Activated CD8-positive, alpha-beta memory T cell treated with anti-CD3 and anti-CD28 coated beads for 36 hours (primary cell): ENCODE measurements at regions not wholly inside any gene's neighbourhood (a gene's known extent, or its start where the extent isn't known, plus 50 kb on each side); places are given as distances from the start of the nearest gene placed in this dataset.

ENCODE experiments used
- CTCF ChIA-PET: fragments of 350-600 bp; sonication (Branson Sonifier 250); formaldehyde crosslinking; loops from one replicate; lab custom pipeline; 2021; ENCODE audit warnings: antibody characterized with exemption; lab: Charles Lee
- POLR2A ChIA-PET: fragments of 350-600 bp; sonication (Branson Sonifier 250); formaldehyde crosslinking; loops from one replicate; lab custom pipeline; 2021; ENCODE audit warnings: antibody characterized with exemption; lab: Charles Lee

DNA sequence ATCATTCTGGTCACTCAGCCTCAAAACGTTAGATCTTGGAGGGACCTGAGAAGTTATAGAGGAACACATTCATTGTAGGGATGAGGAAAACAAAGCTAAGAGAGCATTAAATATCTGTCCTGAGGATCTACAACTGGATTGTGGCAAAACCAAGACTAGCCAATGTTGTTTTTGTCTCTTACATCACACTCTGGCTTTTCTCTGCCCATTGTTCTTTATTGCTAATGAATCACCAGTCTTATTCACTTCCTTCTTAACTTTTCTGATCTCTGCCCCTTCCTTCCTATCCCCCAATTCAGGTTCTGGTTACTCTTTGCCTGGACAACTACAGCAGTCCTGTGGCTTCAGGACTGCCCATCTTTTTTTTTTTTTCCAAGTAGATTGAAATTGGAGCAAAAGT is 57.0 kb upstream of the PREP start:
- ChIA-PET CTCF (no interaction called here), POLR2A (no interaction called here)

DNA sequence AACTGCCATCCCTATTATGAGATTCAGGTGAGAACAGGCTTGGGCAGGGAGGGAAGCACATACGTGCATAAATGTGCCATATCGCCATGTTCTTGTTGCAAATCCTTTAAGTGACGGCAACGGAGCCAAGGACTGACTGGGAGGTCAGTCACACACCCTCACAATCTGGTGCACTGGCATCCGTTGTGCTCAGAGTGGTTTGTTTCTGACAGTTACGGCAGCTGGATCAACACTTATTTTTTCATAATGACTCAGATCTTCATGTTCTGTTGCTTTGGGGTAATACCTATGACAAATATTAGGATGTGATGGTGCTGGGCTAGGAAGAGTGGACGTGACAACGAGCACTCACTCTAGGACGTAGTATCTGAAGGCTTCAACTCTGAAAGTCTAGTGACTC is 56.2 kb upstream of the PREP start:
- ChIA-PET CTCF (no interaction called here), POLR2A (no interaction called here)

DNA sequence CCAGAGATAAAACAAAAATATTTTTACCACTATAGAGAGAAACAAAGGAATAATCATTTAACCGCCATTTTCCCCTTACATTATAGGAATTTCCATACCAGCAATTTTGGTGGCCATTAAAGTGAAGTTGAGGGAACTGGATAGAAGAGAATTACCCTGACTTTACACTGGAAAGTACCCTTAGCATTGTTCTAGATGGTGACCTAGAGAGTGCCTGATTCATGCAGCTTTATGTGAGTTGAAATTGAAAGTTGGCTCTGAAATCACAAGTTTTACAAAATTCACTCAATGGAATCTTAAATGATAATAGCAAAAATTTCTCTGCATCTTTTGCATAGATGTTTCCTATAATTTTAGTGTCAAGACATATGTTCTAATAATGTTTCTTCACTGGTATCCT is 55.7 kb upstream of the PREP start:
- ChIA-PET POLR2A (interaction anchor here (0.7 to 1.2 kb wide), 2 partner anchors 536 to 620 kb away, joined by 5 to 6 read pairs; no protein-coding TSS in a partner anchor), CTCF (interaction anchor here (1.0 to 1.2 kb wide), 3 partner anchors 33 to 628 kb away, joined by 3 read pairs; partner anchors contain the start of gene PRDM1)

DNA sequence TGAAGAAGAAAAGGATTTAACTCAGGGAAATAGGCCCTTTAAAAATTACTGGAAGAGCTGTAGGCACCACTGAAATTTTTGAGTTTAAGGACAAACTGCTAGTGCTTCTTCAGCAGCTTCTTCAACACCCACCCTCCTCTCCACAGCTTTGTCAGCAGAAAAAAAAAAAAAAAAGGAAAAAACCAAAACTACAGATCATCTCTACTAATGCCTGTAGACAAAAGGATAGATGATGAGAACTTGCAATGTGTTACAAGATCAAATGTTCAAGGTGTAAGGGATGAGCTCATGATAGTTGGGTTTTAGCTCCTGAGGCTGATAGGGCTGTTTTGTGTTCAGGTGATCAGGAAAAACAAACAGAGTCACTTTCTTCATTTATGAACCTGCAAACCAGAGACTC is 55.2 kb upstream of the PREP start:
- POLR2A ChIA-PET: interaction anchor here (0.6 to 1.2 kb wide), 3 partner anchors 536 to 620 kb away, joined by 3 to 6 read pairs (median 5); no protein-coding TSS in a partner anchor
- CTCF ChIA-PET: interaction anchor here (1.0 to 1.2 kb wide), 3 partner anchors 33 to 628 kb away, joined by 3 read pairs; partner anchors contain the start of gene PRDM1

DNA sequence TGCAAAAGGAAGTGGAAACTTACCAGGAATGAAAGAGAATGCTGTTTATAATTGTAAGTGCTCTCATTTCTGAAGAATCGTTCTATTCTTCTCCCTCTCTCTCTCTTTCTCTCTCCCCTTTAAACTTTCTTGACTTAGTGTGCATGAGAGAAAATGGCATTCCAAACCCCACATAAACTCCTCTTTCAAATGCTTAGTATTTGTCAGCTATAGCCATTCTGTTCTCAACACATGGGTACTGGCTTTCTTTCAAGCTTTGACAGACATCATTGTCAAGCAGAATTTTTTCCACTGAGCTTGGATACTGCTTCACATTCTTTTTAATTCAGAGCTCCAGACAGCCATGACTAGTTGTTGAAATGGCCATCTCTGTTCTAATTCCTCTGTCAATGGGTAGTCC is 51.1 kb upstream of the PREP start:
- ChIA-PET POLR2A (interaction anchor here (0.6 to 1.7 kb wide), 5 partner anchors 145 to 645 kb away, joined by 3 to 4 read pairs (median 3); partner anchors contain the start of gene PRDM1), CTCF (no interaction called here)

DNA sequence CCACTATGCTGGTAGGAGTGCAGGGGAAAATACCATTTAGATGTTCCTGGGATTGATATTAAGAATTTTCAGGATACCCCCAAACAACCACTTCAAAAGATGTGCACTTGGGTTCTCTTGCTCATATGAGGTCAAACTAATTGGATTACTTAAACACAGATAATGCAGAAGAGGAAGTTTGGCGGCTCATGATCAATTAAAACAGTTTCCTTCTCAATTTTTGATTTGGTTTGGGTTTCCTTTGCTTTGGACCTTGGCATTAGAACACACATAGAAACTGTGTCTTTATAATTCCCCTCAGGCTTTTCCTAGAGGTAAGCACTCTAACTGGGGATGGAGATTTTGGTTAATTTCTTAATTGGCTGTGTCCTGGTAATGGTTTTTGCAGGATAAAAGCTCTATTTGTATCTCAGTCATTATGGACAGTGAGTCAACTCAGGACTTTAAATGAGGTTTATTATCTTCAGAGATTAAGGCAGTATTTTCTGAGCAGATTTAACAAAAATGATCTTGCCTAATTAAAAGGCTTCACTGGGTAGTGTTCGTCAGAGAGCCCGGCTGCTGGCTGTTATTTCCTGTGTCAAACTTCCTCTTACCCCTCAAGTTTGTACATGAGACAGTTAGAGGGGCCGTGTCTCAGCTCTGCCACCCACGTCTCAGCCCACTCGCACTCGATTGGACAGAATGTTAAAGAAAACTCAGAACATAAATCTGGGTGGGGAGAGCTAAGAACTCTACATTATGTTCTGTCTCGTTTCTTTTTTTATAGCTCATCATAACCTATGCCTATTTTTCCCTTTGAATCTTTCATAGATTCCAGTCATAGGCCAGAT is 50.3 kb upstream of the PREP start:
- POLR2A ChIA-PET: interaction anchor here (0.6 to 1.7 kb wide), 5 partner anchors 146 to 646 kb away, joined by 3 to 4 read pairs (median 3); partner anchors contain the start of gene PRDM1
- CTCF ChIA-PET: interaction anchor here (0.6 to 1.5 kb wide), 2 partner anchors 20 to 363 kb away, joined by 3 read pairs; no protein-coding TSS in a partner anchor
